SK-N-SH treated with all-trans-retinoic acid at 6 μM for 48 hours (cell line): ENCODE measurements at regions not wholly inside any gene's neighbourhood (a gene's known extent, or its start where the extent isn't known, plus 50 kb on each side); places are given as distances from the start of the nearest gene placed in this dataset.

Experiments used
- ATAC-seq: fragments of 200-7000 bp; cut with Tn5 transposase; 3 replicates; pipeline ENCODE4 v1.9.1; 2020; ENCODE audit warnings: mild to moderate bottlenecking, moderate library complexity
- ARNTL ChIP-seq: fragments of 450-650 bp; formaldehyde crosslinking; IDR thresholded peaks from 2 replicates; pipeline ENCODE4 v1.5.0; 2020; ENCODE audit warnings: low read depth, mild to moderate bottlenecking, moderate library complexity, borderline replicate concordance
- BACH2 ChIP-seq: fragments of 250-450 bp; sonication (Bioruptor Pico); IDR thresholded peaks from 2 replicates; pipeline ENCODE4 v1.9.0; 2021; ENCODE audit warnings: mild to moderate bottlenecking, borderline replicate concordance
- CREB5 ChIP-seq: fragments of 250-450 bp; sonication (Bioruptor Pico); IDR thresholded peaks from 2 replicates; pipeline ENCODE4 v1.5.1; 2020; ENCODE audit warnings: low read depth, mild to moderate bottlenecking, moderate library complexity
- CSDC2 ChIP-seq: fragments of 250-450 bp; sonication (Bioruptor Pico); IDR thresholded peaks from 2 replicates; pipeline ENCODE4 v1.5.0; 2020; ENCODE audit warnings: mild to moderate bottlenecking, moderate library complexity
- ISL1 ChIP-seq: fragments of 250-450 bp; sonication (Bioruptor Pico); IDR thresholded peaks from 2 replicates; pipeline ENCODE4 v2.1.2; 2022; ENCODE audit warnings: mild to moderate bottlenecking, moderate library complexity
- OSR1 ChIP-seq: fragments of 250-450 bp; sonication (Bioruptor Pico); IDR thresholded peaks from 2 replicates; pipeline ENCODE4 v1.8.0; 2022; ENCODE audit warnings: moderate library complexity, mild to moderate bottlenecking, inconsistent platforms
- PATZ1 ChIP-seq: fragments of 250-450 bp; sonication (Bioruptor Pico); IDR thresholded peaks from 2 replicates; pipeline ENCODE4 v1.8.0; 2020; ENCODE audit warnings: mild to moderate bottlenecking, moderate library complexity, borderline replicate concordance
- RARB ChIP-seq: fragments of 250-450 bp; sonication (Bioruptor Pico); IDR thresholded peaks from 2 replicates; pipeline ENCODE4 v1.8.0; 2021; ENCODE audit warnings: mild to moderate bottlenecking, moderate library complexity
- SNAI2 ChIP-seq: fragments of 250-450 bp; sonication (Bioruptor Pico); IDR thresholded peaks from 2 replicates; pipeline ENCODE4 v1.5.0; 2020; ENCODE audit warnings: mild to moderate bottlenecking, moderate library complexity
- TCF4 ChIP-seq: fragments of 250-450 bp; sonication (Bioruptor Pico); IDR thresholded peaks from 2 replicates; pipeline ENCODE4 v1.8.0; 2021; ENCODE audit warnings: mild to moderate bottlenecking, moderate library complexity, borderline replicate concordance
- TOX ChIP-seq: fragments of 250-450 bp; sonication (Bioruptor Pico); IDR thresholded peaks from 2 replicates; pipeline ENCODE4 v1.8.0; 2021; ENCODE audit warnings: mild to moderate bottlenecking, moderate library complexity, borderline replicate concordance
- TSHZ2 ChIP-seq: fragments of 250-450 bp; sonication (Bioruptor Pico); IDR thresholded peaks from 2 replicates; pipeline ENCODE4 v1.5.0; 2020; ENCODE audit warnings: mild to moderate bottlenecking, moderate library complexity
- ZC3H10 ChIP-seq: fragments of 250-450 bp; sonication (Bioruptor Pico); IDR thresholded peaks from 2 replicates; pipeline ENCODE4 v1.5.1; 2021; ENCODE audit warnings: mild to moderate bottlenecking, moderate library complexity
- ZFP3 ChIP-seq: fragments of 250-450 bp; sonication (Bioruptor Pico); IDR thresholded peaks from 2 replicates; pipeline ENCODE4 v1.5.0; 2020; ENCODE audit warnings: mild to moderate bottlenecking, moderate library complexity
- ZFP30 ChIP-seq: fragments of 450-650 bp; formaldehyde crosslinking; IDR thresholded peaks from 2 replicates; pipeline ENCODE4 v1.5.0; 2022; ENCODE audit warnings: mild to moderate bottlenecking, moderate library complexity
- ZNF565 ChIP-seq: fragments of 450-650 bp; formaldehyde crosslinking; conservative IDR thresholded peaks from 2 replicates; pipeline ENCODE4 v1.5.0; 2020; ENCODE audit warnings: low read depth, mild to moderate bottlenecking, moderate library complexity
- ZNF70 ChIP-seq: fragments of 450-650 bp; formaldehyde crosslinking; IDR thresholded peaks from 2 replicates; pipeline ENCODE4 v1.5.0; 2020; ENCODE audit warnings: mild to moderate bottlenecking, moderate library complexity
- TF ChIP-seq, protein P1 (sequence below): fragments of 250-450 bp; sonication (Bioruptor Pico); IDR thresholded peaks from 2 replicates; pipeline ENCODE4 v1.8.0; 2021; ENCODE audit warnings: low read depth, mild to moderate bottlenecking, moderate library complexity, borderline replicate concordance
- TF ChIP-seq, protein P2 (sequence below): fragments of 250-450 bp; sonication (Bioruptor Pico); IDR thresholded peaks from 2 replicates; pipeline ENCODE4 v1.5.1; 2021; ENCODE audit warnings: mild to moderate bottlenecking, moderate library complexity

DNA sequence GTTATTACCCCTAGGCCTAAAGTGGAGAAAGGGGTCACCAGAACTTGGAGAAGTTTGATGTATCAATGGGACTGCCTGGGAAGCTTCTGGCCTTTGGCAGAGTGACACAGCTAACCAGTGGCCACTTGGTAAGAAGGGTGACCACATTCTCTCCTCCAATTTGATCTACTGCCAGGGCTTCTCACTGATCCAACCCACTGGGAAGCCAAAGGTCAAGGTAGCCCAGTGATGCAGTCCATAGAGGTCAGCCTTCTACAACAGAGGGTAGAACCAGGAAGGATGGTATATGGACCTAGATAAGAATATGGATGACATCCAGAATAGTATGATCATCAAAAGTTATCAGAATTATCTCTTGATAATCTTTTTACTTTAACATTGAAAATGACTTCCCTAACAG lies 493.6 kb downstream of the NYAP2 start:
- TF ChIP-seq, protein P1, sequence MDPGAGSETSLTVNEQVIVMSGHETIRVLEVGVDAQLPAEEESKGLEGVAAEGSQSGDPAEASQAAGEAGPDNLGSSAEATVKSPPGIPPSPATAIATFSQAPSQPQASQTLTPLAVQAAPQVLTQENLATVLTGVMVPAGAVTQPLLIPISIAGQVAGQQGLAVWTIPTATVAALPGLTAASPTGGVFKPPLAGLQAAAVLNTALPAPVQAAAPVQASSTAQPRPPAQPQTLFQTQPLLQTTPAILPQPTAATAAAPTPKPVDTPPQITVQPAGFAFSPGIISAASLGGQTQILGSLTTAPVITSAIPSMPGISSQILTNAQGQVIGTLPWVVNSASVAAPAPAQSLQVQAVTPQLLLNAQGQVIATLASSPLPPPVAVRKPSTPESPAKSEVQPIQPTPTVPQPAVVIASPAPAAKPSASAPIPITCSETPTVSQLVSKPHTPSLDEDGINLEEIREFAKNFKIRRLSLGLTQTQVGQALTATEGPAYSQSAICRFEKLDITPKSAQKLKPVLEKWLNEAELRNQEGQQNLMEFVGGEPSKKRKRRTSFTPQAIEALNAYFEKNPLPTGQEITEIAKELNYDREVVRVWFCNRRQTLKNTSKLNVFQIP (CRISPR knock-in tag) = no peak
- no peak for TF ChIP-seq PATZ1 (CRISPR knock-in tag)
- TF ChIP-seq ZFP3 (CRISPR knock-in tag) = no peak
- no peak for TF ChIP-seq CSDC2 (CRISPR knock-in tag)
- no peak for TF ChIP-seq TSHZ2
- TF ChIP-seq ARNTL (CRISPR knock-in tag) = no peak
- no peak for TF ChIP-seq ZFP30
- no peak for TF ChIP-seq ZNF565 (CRISPR knock-in tag)
- TF ChIP-seq ZC3H10 (CRISPR knock-in tag) = no peak
- TF ChIP-seq, protein P2, sequence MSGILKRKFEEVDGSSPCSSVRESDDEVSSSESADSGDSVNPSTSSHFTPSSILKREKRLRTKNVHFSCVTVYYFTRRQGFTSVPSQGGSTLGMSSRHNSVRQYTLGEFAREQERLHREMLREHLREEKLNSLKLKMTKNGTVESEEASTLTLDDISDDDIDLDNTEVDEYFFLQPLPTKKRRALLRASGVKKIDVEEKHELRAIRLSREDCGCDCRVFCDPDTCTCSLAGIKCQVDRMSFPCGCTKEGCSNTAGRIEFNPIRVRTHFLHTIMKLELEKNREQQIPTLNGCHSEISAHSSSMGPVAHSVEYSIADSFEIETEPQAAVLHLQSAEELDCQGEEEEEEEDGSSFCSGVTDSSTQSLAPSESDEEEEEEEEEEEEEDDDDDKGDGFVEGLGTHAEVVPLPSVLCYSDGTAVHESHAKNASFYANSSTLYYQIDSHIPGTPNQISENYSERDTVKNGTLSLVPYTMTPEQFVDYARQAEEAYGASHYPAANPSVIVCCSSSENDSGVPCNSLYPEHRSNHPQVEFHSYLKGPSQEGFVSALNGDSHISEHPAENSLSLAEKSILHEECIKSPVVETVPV = no peak
- no peak for TF ChIP-seq SNAI2 (CRISPR knock-in tag)
- no peak for TF ChIP-seq ISL1 (CRISPR knock-in tag)
- no peak for TF ChIP-seq CREB5
- no peak for TF ChIP-seq BACH2 (CRISPR knock-in tag)
- no peak for TF ChIP-seq RARB (CRISPR knock-in tag)
- TF ChIP-seq, all 23 proteins: peak for 0
- no peak for ATAC-seq

GRCh38 chr2:225891771-225892170 lies 492.3 kb downstream of the NYAP2 start:
- no peak for ATAC-seq
- no peak for TF ChIP-seq OSR1 (CRISPR knock-in tag)
- TF ChIP-seq TSHZ2 = no peak
- no peak for TF ChIP-seq ZFP30
- TF ChIP-seq TCF4 = no peak
- no peak for TF ChIP-seq RARB (CRISPR knock-in tag)
- TF ChIP-seq CSDC2 (CRISPR knock-in tag) = no peak
- TF ChIP-seq TOX (CRISPR knock-in tag) = no peak
- TF ChIP-seq SNAI2 (CRISPR knock-in tag) = no peak
- TF ChIP-seq BACH2 (CRISPR knock-in tag) = no peak
- TF ChIP-seq, all 23 proteins: peak for 0

DNA sequence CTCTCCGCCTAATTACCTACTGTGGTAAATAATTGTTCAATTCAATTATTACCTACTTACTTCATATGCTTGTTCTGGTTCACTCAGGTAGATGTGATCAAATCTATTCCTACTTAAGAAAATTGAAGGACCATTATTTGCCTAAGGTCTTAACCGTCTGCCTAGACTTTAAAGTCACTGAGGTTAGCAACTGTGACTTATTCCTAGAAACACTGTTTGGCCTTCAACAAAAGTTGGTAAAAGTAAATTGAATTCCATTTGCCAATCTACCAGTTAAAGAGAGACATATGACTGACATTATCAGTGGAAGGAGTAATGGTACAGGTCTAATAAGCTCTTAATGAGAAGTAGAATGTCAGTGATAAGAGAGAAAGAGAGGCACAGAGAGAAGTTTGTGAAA lies 491.5 kb downstream of the NYAP2 start:
- ATAC-seq = no peak
- TF ChIP-seq ZC3H10 (CRISPR knock-in tag) (no peak), ARNTL (CRISPR knock-in tag) (no peak), ZFP3 (CRISPR knock-in tag) (no peak), ISL1 (CRISPR knock-in tag) (no peak), TCF4 (no peak), CSDC2 (CRISPR knock-in tag) (no peak), PATZ1 (CRISPR knock-in tag) (no peak), ZNF70 (CRISPR knock-in tag) (no peak), CREB5 (no peak), TOX (CRISPR knock-in tag) (no peak), ZFP30 (no peak)
- TF ChIP-seq, all 23 proteins: peak for 0
